ENCODE measurements at regions not wholly inside any gene's neighbourhood (a gene's known extent, or its start where the extent isn't known, plus 50 kb on each side); places are given as distances from the start of the nearest gene placed in this dataset.

DNA sequence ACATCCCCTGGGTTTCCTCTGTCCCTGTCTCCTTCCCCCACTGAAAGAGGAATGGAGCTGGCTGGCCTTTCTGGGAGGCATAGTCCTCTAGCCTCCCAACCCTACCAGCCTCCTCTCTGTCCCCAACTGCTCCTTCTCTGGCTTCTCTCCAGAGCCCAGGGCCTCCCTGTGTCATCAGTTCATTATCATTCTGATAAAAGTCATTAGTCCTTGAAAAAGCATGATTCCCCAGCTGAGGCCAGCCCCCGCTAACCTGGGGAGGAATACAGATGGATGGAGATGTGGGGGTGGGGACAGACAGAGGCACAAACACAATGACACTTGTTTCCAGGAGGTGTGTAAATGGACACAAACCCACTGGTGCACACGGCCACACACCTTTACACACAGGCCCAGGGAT, 73.6 kb upstream of the HSPA9 start:
- TF ChIP-seq, protein P1, sequence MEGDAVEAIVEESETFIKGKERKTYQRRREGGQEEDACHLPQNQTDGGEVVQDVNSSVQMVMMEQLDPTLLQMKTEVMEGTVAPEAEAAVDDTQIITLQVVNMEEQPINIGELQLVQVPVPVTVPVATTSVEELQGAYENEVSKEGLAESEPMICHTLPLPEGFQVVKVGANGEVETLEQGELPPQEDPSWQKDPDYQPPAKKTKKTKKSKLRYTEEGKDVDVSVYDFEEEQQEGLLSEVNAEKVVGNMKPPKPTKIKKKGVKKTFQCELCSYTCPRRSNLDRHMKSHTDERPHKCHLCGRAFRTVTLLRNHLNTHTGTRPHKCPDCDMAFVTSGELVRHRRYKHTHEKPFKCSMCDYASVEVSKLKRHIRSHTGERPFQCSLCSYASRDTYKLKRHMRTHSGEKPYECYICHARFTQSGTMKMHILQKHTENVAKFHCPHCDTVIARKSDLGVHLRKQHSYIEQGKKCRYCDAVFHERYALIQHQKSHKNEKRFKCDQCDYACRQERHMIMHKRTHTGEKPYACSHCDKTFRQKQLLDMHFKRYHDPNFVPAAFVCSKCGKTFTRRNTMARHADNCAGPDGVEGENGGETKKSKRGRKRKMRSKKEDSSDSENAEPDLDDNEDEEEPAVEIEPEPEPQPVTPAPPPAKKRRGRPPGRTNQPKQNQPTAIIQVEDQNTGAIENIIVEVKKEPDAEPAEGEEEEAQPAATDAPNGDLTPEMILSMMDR (IDR thresholded peaks at IDR 0.05; ENCODE audit: insufficient read depth, low read depth, low read length) = no peak
- no peak overlapping the region for H3K4me3 ChIP-seq (ENCODE audit: low read depth, low read length)
- no peak for DNase-seq (ENCODE audit: low read depth)

DNA sequence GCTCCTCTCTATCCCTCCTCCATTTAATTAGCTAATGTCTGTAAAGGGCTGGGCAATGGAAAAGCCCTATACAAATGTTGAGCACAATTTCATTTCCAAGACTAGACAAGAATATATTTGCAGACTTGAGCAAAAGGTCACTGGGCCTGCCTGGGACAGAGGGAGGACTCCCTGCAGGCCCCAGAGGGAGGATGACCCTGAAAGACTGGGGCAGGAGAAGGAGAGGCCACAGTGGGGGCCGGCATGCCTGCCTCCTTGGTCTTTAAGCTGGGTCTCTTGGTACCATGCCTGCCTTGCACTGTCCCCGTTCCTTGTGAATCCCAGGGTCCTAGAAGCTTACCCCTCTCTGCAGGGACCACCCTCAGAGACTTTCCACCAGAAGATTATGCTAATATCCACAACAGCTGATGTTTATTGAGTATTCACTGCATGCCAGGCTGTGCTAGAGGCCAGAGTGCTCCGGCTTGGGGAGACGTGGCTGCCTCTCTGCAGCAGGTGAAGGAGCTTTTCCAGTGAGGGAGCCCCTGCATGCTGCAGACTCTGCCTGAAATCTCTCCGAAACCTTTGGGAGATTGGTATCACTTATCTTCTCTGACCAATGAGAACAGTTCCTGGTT, 72.7 kb upstream of the HSPA9 start:
- DNase-seq (ENCODE audit: low read depth) = no peak
- no peak overlapping the region for H3K4me3 ChIP-seq (ENCODE audit: low read depth, low read length)
- TF ChIP-seq, protein P1 (IDR thresholded peaks at IDR 0.05; ENCODE audit: insufficient read depth, low read depth, low read length) = no peak

DNA sequence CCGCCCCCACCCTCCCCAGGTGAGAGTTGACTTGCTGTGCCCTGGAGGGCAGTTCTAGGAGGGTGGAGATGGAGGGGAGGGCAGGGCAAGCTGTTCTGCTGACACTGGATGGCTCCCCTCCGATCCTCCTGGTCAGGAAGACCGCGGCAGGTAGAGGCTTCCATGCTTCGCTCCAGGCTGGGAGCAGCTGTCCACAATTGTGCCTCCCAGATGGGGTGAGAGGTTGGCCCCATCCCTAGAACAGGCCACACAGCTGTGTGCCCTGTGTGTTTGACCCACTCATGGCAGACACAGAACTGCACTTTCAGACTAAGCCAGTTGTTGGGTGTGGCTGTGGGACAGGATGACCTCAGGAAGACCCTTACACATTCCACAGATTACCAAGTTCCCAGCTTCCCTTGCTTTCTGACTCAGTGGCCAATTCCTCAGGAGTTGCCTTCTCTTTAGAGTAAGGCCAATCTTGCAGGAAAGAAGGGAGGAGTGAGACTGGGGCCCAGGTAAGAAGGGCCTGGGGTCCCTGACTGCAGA, 72.1 kb upstream of the HSPA9 start:
- TF ChIP-seq, protein P1 (IDR thresholded peaks at IDR 0.05; ENCODE audit: insufficient read depth, low read depth, low read length) = no peak
- H3K4me3 ChIP-seq (ENCODE audit: low read depth, low read length) = no peak overlapping the region
- DNase-seq (ENCODE audit: low read depth) = peak; percentile 38

DNA sequence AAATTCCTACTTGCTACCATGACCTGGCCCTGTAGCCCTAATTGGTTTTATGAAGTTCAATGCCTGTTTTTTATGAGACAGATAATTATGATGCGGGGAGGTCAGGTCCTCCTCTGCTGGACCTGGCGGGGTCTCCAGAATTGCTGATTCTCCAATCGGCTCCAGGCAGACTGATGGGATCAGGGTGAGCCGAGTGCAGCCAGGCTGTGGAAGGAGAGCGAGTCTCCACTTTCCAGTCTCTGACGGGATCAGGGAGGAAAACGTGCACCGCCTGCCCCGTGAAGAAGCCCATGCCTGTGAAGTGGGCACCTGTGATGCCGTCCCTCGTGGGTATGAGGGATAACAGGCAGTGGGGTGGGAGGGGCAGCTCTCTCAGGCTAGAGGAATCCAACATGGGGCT, 71.5 kb upstream of the HSPA9 start:
- TF ChIP-seq, protein P1 (IDR thresholded peaks at IDR 0.05; ENCODE audit: insufficient read depth, low read depth, low read length) = no peak

DNA sequence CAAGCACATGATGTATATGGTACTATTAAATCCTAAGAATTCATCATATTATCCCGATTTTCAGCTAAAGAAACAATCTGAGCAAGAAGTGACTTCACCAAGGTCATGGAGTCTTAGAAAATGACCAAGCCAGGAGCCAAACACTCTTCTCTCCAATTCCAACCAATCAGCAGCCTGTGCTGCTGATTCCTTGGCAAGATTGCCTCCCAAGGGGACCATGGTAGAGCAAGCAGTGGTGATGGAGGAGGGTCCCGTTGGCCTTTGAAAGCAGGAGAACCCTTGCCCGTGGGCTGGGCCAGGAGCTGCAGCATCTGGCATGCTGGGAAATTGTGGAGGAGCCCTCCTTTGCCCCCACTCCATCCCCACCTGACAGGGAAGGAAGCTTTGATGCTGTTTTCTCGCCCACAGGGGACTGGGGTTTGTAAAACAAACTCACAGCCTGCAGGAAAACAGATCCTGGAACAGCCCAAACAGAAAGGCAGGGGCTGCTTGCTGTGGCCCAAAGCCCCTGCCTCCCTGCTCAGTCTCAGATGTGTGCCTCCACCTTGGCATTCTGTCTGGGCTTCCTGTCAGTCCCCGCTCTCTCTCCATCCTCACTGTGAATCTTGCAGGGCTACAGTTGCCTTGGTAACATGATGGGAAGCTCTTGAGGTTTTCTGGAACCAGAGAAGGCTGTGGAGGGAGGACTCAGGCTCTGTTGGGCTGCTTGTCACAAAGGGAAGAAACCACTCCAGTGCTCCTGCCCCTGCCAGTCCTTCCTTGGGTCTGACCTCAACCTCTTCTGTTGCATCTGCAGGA, 70.8 kb upstream of the HSPA9 start:
- DNase-seq (ENCODE audit: low read depth) = no peak
- TF ChIP-seq, protein P1 (IDR thresholded peaks at IDR 0.05; ENCODE audit: insufficient read depth, low read depth, low read length) = no peak
- no peak overlapping the region for H3K4me3 ChIP-seq (ENCODE audit: low read depth, low read length)

More for the DNA sequence above, 71.5 kb upstream of the HSPA9 start:
- no peak overlapping the region for H3K4me3 ChIP-seq (ENCODE audit: low read depth, low read length)
- no peak for DNase-seq (ENCODE audit: low read depth)

DNA sequence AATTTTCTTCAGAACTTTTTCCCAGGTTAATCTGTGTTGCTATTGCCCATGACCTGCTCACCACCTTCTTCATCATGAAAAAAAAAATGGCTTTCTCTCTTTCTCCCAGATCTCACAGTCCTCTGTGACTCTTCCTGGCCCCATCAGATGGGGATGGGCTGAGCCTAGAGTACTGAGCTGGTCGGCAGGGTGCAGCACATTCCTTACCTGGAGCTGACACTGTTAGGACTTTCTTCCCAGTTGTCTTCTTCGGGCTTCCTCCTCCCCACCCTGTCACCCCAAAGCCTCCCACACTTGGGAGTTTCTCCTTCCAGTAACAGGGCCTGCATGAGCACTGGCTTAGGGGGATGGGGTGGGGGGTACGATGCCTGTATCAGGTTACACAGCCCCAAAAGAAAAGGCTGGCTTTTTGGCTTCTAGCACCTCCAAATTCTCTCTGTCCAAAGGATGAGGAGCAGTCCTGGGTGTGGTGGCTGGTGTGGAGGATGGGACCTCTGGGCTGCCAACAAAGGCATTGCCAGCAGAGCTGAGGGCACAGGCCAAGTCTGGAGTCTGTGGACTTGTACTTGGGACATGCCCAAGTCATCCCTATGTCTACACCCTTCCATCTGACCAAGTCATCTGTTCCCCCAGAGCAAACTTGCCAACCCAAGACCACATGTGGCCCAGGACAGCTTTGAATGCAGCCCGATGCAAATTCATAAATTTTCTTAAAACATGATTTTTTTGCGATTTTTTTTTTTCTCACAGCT, 68.0 kb upstream of the HSPA9 start:
- no peak for DNase-seq (ENCODE audit: low read depth)
- H3K4me3 ChIP-seq (ENCODE audit: low read depth, low read length) = no peak overlapping the region
- TF ChIP-seq, protein P1 (IDR thresholded peaks at IDR 0.05; ENCODE audit: insufficient read depth, low read depth, low read length) = no peak

Data from fibroblast of villous mesenchyme (primary cell).